Fibroblast of lung (primary cell): ENCODE measurements at regions not wholly inside any gene's neighbourhood (a gene's known extent, or its start where the extent isn't known, plus 50 kb on each side); places are given as distances from the start of the nearest gene placed in this dataset.

Experiments used
- DNase-seq, 2 donors: peaks; one replicate each; pipeline versions ENCODE4 v3.0.0 to v3.0.0-alpha.2; 2010; ENCODE audit warnings: low read depth in 2 of 2
- H2AFZ ChIP-seq: 2 replicates; pipeline ENCODE4 v1.5.1; 2012; ENCODE audit warnings: low read length, control low read depth, inconsistent platforms
- H3K27ac ChIP-seq: 2 replicates; pipeline ENCODE4 v1.5.1; 2011; ENCODE audit warnings: low read length, control low read depth; ENCODE audit not compliant: insufficient read depth
- H3K27me3 ChIP-seq: 2 replicates; pipeline ENCODE4 v1.5.1; 2011; ENCODE audit warnings: mild to moderate bottlenecking, low read length; ENCODE audit not compliant: control insufficient read depth, insufficient read depth
- H3K36me3 ChIP-seq: 2 replicates; pipeline ENCODE4 v1.5.1; 2011; ENCODE audit warnings: low read length; ENCODE audit not compliant: control insufficient read depth, insufficient read depth
- H3K4me1 ChIP-seq: 2 replicates; pipeline ENCODE4 v1.5.1; 2011; ENCODE audit warnings: low read length; ENCODE audit not compliant: control insufficient read depth, insufficient read depth; ENCODE audit errors: extremely low read depth
- H3K4me2 ChIP-seq: 2 replicates; pipeline ENCODE4 v1.5.1; 2011; ENCODE audit warnings: low read length, control low read depth; ENCODE audit not compliant: insufficient read depth; ENCODE audit errors: extremely low read depth
- H3K4me3 ChIP-seq, 4 experiments: fragments of 200-600 bp in 1 of 4; sonication (generic) in 1 of 4; replicated peaks in 1 of 4; 2 replicates each; pipeline ENCODE4 v1.5.1; 2011 to 2016; ENCODE audit warnings: low read length in 4 of 4, low read depth in 3 of 4, mild to moderate bottlenecking in 3 of 4, control low read depth in 2 of 4, inconsistent platforms in 1 of 4, mixed read lengths in 1 of 4; ENCODE audit not compliant: insufficient read depth in 1 of 4; ENCODE audit errors: control extremely low read depth in 1 of 4
- H3K79me2 ChIP-seq: 2 replicates; pipeline ENCODE4 v1.5.1; 2012; ENCODE audit warnings: mild to moderate bottlenecking, low read length, inconsistent platforms; ENCODE audit not compliant: control insufficient read depth, insufficient read depth
- H3K9ac ChIP-seq: 2 replicates; pipeline ENCODE4 v1.5.1; 2011; ENCODE audit warnings: mild to moderate bottlenecking, low read length, control low read depth; ENCODE audit not compliant: insufficient read depth
- H3K9me3 ChIP-seq: 2 replicates; pipeline ENCODE4 v1.5.1; 2012; ENCODE audit warnings: low read depth, low read length; ENCODE audit not compliant: control insufficient read depth, insufficient read depth
- H4K20me1 ChIP-seq: 2 replicates; pipeline ENCODE4 v1.5.1; 2011; ENCODE audit warnings: low read length; ENCODE audit not compliant: control insufficient read depth, insufficient read depth; ENCODE audit errors: extremely low read depth
- EZH2 ChIP-seq: IDR thresholded peaks from 2 replicates; pipeline ENCODE4 v1.5.1; 2012; ENCODE audit warnings: low read length, control low read depth, mild to moderate bottlenecking; ENCODE audit errors: missing control alignments
- TF ChIP-seq, protein P1 (sequence below), 2 donors: IDR thresholded peaks in 1 of 2; conservative IDR thresholded peaks in 1 of 2; 1 replicate in 1 of 2; 2 replicates in 1 of 2; pipeline ENCODE4 v1.5.1; 2011 to 2012; ENCODE audit warnings: low read length in 2 of 2, control low read depth in 1 of 2, inconsistent platforms in 1 of 2, low read depth in 1 of 2, mild to moderate bottlenecking in 1 of 2

DNA sequence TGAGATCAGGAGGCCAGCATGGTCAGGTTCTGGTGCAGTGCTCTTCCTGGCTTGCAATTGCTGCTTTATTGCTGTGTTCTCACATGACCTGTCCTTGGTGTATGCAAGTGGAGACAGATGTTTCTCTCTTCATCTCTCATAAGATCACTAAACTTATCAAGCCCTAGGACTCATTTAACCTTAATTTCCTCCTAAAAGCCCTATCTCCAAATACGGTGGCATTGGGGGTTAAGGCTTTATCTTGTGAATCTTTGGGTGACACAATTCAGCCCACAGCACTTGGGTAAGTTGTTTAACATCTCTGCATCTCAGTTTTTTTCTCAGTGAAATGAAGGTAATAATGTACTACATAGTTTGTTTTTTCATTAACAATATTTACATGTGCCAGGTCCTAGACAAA lies 152.4 kb downstream of the RWDD3 start:
- Histone ChIP-seq H3K4me3 (no peak overlapping the region), H3K36me3 (no peaks in the 10 kb centered on the region), H3K27ac (no peak overlapping the region), H3K9me3 (no peaks in the 10 kb centered on the region), H3K79me2 (no peaks in the 10 kb centered on the region), H4K20me1 (no peaks in the 10 kb centered on the region), H3K27me3 (no peaks in the 10 kb centered on the region), H3K4me1 (no peaks in the 10 kb centered on the region), H2AFZ (no peak overlapping the region), H3K4me2 (no peak overlapping the region), H3K9ac (no peak overlapping the region)
- TF ChIP-seq, protein P1, sequence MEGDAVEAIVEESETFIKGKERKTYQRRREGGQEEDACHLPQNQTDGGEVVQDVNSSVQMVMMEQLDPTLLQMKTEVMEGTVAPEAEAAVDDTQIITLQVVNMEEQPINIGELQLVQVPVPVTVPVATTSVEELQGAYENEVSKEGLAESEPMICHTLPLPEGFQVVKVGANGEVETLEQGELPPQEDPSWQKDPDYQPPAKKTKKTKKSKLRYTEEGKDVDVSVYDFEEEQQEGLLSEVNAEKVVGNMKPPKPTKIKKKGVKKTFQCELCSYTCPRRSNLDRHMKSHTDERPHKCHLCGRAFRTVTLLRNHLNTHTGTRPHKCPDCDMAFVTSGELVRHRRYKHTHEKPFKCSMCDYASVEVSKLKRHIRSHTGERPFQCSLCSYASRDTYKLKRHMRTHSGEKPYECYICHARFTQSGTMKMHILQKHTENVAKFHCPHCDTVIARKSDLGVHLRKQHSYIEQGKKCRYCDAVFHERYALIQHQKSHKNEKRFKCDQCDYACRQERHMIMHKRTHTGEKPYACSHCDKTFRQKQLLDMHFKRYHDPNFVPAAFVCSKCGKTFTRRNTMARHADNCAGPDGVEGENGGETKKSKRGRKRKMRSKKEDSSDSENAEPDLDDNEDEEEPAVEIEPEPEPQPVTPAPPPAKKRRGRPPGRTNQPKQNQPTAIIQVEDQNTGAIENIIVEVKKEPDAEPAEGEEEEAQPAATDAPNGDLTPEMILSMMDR (conservative IDR thresholded peaks at IDR 0.05 in 1 of 2, IDR thresholded peaks at IDR 0.05 in 1 of 2; ENCODE audit: low read depth in 1 of 2, low read length in 2 of 2): no peak
- TF ChIP-seq EZH2: no peak
- DNase-seq: no peak

DNA sequence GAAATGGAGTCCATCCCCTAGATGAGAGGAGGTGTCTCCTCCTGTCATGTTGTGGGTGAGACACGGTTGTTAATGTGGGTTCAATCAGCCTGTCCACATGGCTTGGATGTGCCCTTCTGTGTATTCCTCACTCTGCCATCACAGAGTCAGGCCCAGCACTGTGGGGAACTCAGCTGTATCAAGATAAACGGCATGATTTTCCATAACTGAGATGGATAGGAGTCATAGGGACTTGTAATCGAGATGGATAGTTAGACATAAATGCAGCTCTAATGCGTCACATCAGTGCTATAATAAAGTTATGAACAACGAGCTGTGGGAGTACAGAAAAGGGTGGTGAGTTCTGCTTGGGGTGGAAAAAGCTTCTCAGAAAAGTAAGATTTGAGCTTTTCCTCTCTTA lies 152.9 kb downstream of the RWDD3 start:
- DNase-seq: no peak
- no peaks in the 10 kb centered on the region for H3K27me3 ChIP-seq
- H3K27ac ChIP-seq: no peak overlapping the region
- no peaks in the 10 kb centered on the region for H3K4me1 ChIP-seq
- TF ChIP-seq, protein P1 (conservative IDR thresholded peaks at IDR 0.05 in 1 of 2, IDR thresholded peaks at IDR 0.05 in 1 of 2; ENCODE audit: low read depth in 1 of 2, low read length in 2 of 2): no peak
- TF ChIP-seq EZH2: no peak
- H3K4me3 ChIP-seq: no peak overlapping the region
- no peaks in the 10 kb centered on the region for H3K79me2 ChIP-seq
- H3K9me3 ChIP-seq: no peaks in the 10 kb centered on the region
- H4K20me1 ChIP-seq: no peaks in the 10 kb centered on the region
- no peaks in the 10 kb centered on the region for H3K36me3 ChIP-seq
- H3K9ac ChIP-seq: no peak overlapping the region
- no peak overlapping the region for H3K4me2 ChIP-seq
- no peak overlapping the region for H2AFZ ChIP-seq

DNA sequence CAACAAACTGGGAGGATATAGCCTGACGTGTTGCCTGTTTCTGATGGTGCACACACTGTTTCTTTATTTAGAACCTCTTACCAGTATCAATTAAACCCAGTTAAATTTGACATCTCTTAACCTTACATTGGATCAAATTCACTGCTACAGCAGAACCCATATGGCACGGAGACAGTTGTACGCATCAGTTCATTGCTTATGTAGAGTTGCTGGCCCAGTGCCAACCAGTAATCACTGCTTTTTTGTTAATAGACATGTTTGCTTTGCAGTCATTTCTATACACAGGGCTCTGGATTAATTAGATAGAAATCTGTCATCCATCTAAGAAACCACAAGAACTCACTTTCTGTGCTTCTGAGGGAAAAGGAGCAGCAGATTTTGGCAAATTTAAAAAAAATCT lies 154.0 kb downstream of the RWDD3 start:
- no peaks in the 10 kb centered on the region for H3K27me3 ChIP-seq
- no peaks in the 10 kb centered on the region for H3K4me1 ChIP-seq
- H3K9me3 ChIP-seq: no peaks in the 10 kb centered on the region
- no peak overlapping the region for H3K27ac ChIP-seq
- no peak overlapping the region for H3K4me3 ChIP-seq
- H3K4me2 ChIP-seq: no peak overlapping the region
- no peaks in the 10 kb centered on the region for H4K20me1 ChIP-seq
- DNase-seq: no peak
- H3K79me2 ChIP-seq: no peaks in the 10 kb centered on the region
- TF ChIP-seq EZH2: no peak
- TF ChIP-seq, protein P1 (conservative IDR thresholded peaks at IDR 0.05 in 1 of 2, IDR thresholded peaks at IDR 0.05 in 1 of 2; ENCODE audit: low read depth in 1 of 2, low read length in 2 of 2): no peak
- H3K36me3 ChIP-seq: no peaks in the 10 kb centered on the region
- no peak overlapping the region for H3K9ac ChIP-seq
- no peak overlapping the region for H2AFZ ChIP-seq
